GM23248 (cell line): ENCODE measurements at regions not wholly inside any gene's neighbourhood (a gene's known extent, or its start where the extent isn't known, plus 50 kb on each side); places are given as distances from the start of the nearest gene placed in this dataset.

ENCODE experiments used
- EZH2 ChIP-seq: fragments of 200-600 bp; sonication (generic); IDR thresholded peaks from 2 replicates; pipeline ENCODE4 v1.6.1; 2018; ENCODE audit warnings: antibody characterized with exemption, mild to moderate bottlenecking; ENCODE audit not compliant: insufficient read depth, poor library complexity, severe bottlenecking
- EZH2phosphoT487 ChIP-seq: fragments of 200-600 bp; sonication (generic); IDR thresholded peaks from 2 replicates; pipeline ENCODE4 v1.6.1; 2018; ENCODE audit warnings: antibody characterized with exemption, moderate library complexity, mild to moderate bottlenecking, low read depth; ENCODE audit not compliant: insufficient read depth

- TF ChIP-seq EZH2phosphoT487 (no peak), EZH2 (no peak)
Measured at GRCh38 chr16:79355600-79356358, 244.8 kb downstream of the MAF start.
